ENCODE measurements at regions not wholly inside any gene's neighbourhood (a gene's known extent, or its start where the extent isn't known, plus 50 kb on each side); places are given as distances from the start of the nearest gene placed in this dataset.

GRCh38 chr12:67496581-67496980, 152.0 kb upstream of the DYRK2 start:
- no peak for DNase-seq (ENCODE audit: low read depth in 2 of 2)

DNA sequence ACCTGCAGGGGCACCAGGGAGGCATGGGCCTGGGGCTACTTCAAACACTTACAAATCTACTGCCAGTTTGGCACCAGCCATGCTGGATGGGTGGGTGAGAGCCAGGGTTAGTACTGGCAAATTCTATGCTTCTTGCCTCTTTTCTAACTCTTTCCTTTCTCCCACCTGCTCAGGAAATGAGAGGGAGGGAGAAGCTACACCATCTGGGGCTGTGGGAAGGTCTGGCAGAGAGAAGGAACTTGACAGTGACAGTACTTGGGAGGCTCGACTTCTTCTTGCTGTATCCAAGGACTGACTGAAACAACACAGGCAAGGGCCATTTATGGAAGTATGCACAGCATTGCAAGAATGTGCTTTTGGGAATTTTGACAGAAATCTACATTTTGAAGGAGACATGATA, 149.6 kb upstream of the DYRK2 start:
- DNase-seq (ENCODE audit: low read depth in 2 of 2) = no peak

GRCh38 chr12:67501362-67501761, 147.2 kb upstream of the DYRK2 start:
- DNase-seq (ENCODE audit: low read depth in 2 of 2) = no peak

GRCh38 chr12:67504026-67504425, 144.5 kb upstream of the DYRK2 start:
- DNase-seq (ENCODE audit: low read depth in 2 of 2) = no peak

- no peak for DNase-seq (ENCODE audit: low read depth in 2 of 2)
These were observed 141.8 kb upstream of the DYRK2 start for GRCh38 chr12:67506739-67507138.

DNA sequence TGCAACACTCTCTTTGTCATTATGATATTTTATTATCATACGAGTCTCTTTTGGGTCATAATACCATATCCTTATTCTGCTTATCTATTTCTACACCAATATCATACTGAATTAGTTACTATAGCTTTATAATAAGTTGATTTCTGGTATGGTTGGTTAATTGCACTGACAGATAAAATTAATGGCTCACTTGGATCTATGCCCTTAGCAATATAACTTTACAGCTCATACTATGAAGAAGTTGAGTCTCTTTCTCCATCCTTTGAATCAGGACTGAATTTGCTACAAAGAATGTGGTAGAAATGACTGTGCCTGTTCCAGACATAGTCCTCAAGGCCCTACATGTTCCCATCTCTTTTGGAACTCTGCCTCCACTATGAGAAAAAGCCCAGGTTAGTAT, 139.7 kb upstream of the DYRK2 start:
- no peak for DNase-seq (ENCODE audit: low read depth in 2 of 2)

GRCh38 chr12:67509666-67510386, 138.7 kb upstream of the DYRK2 start:
- no peak for DNase-seq (ENCODE audit: low read depth in 2 of 2)

GRCh38 chr12:67512061-67512460, 136.5 kb upstream of the DYRK2 start:
- DNase-seq (ENCODE audit: low read depth in 2 of 2) = no peak

DNA sequence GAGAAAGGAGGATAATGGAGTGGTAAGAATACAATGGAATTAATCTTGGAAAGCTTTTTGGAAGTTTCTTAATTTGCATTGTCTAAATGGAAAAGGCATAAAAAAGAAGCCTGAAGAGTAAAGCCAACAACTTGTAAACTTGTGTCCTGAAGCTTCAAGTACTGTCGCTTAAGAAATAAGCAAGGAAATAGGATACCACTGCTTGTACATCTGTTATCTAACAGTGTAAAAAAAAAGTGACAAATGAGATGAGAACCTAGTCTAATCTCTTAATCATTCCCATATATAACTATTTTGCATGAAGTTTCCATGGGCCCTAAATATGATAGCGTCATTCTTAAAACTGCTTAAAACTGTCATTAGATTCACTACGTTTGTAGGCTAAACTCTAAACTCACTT, 134.0 kb upstream of the DYRK2 start:
- no peak for DNase-seq (ENCODE audit: low read depth in 2 of 2)

DNA sequence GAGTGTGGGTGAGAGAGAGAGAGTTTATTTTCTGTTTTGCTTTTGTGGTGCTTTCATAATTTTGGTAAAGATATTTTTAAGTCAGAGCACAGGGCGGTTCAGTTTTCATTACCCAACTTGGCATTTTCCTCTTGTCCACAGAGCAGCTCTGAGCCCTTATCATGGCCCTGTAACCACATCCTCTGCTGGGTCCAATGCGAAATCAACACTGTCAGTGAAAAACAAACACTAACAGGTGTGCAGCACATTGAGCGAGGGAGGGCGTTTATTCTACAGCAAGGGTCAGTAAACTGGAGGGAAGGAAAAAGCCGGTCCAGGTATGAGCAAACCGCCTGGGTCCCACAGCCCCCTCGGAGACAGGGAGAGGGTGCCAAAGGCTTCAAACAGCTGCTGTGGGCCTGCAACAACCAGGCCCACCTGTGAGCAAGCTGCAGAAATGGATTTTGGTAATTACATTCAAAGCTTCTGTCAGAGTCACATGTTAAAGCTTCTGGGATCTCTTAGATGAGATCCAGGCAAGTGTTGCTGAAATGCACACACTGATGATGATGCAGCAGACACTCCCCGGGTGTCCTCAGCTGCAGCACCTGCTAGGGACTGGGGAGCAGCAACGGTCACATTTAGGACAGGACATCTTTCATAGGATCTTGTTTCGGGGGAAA, 132.7 kb upstream of the DYRK2 start:
- no peak for DNase-seq (ENCODE audit: low read depth in 2 of 2)

DNA sequence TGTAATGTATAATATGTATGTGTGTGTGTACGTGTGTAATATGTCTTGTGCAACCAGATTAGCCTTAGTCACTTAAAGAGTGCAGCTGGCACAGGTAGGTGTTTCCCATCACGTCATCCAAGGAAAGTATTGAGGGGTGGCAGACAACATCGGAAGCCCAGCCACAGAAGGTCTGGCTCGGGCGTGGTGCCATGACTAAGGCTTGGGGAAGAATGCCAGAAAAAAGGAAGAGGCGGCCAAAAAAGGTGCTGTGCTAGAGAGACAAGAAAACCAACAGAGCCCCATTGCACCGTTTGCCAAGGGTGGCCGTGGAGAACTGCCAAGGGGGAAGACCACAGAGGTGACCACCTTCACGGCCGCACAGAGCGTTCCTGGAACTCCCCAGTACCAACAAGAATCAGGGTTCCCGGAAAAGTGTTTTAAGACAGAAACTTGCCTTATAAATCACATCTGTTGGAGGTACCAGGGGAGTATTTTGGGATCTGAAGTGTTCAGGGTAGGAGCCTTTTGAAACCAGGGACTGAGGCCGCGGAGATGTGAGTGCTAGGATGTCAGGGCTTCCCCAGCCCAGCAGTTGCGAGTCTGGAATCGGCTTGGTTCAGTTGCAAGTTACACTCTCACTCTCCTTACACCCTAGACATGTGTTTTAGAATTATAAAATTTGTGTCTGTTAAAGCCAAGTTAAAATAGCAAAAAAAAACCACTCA, 131.2 kb upstream of the DYRK2 start:
- no peak for DNase-seq (ENCODE audit: low read depth in 2 of 2)

- no peak for DNase-seq (ENCODE audit: low read depth in 2 of 2)
These were observed 128.8 kb upstream of the DYRK2 start for GRCh38 chr12:67519484-67520433.

GRCh38 chr12:67520606-67521005, 127.9 kb upstream of the DYRK2 start:
- no peak for DNase-seq (ENCODE audit: low read depth in 2 of 2)

GRCh38 chr12:67522222-67522621, 126.3 kb upstream of the DYRK2 start:
- no peak for DNase-seq (ENCODE audit: low read depth in 2 of 2)

GRCh38 chr12:67523538-67523937, 125.0 kb upstream of the DYRK2 start:
- no peak for DNase-seq (ENCODE audit: low read depth in 2 of 2)

- no peak for DNase-seq (ENCODE audit: low read depth in 2 of 2)
These were observed 123.5 kb upstream of the DYRK2 start for GRCh38 chr12:67524861-67525616.

GRCh38 chr12:67525617-67525884, 123.0 kb upstream of the DYRK2 start:
- no peak for DNase-seq (ENCODE audit: low read depth in 2 of 2)

DNA sequence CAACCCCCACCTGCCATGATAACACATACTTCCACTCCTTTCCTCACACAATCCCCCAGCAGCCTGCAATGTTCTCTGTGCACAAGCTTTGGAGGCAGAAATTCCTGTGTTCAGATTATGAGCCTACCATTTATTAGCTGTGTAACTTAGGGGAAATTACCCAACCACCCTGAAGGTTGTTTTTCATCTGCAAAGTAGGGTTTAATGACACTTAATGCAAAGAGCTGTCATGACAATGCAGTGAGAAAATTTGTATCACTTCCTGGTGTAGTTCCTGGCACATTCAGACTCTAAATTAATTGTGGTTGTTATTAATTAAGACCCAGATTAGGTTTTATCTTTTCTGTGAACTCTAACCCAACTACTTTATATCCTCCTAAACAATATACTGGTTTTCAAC, 122.4 kb upstream of the DYRK2 start:
- DNase-seq (ENCODE audit: low read depth in 2 of 2) = no peak

GRCh38 chr12:67531051-67531450, 117.5 kb upstream of the DYRK2 start:
- DNase-seq (ENCODE audit: low read depth in 2 of 2) = no peak

- DNase-seq (ENCODE audit: low read depth in 2 of 2) = no peak
These were observed 117.0 kb upstream of the DYRK2 start for GRCh38 chr12:67531501-67531900.

GRCh38 chr12:67533159-67533558, 115.4 kb upstream of the DYRK2 start:
- no peak for DNase-seq (ENCODE audit: low read depth in 2 of 2)

All from stimulated activated CD8-positive, alpha-beta memory T cell treated with anti-CD3 and anti-CD28 coated beads, Interleukin-15, amount 100 ng/mL, for 48 hours (primary cell).